ENCODE measurements at regions not wholly inside any gene's neighbourhood (a gene's known extent, or its start where the extent isn't known, plus 50 kb on each side); places are given as distances from the start of the nearest gene placed in this dataset.

- DNase-seq (ENCODE audit: low spot score in 2 of 2), result no peak
- 52% methylated on average over 1 of the region's 1 CpG for WGBS
- Histone ChIP-seq H3K9me3 (no peaks in the 10 kb centered on the region), H3K4me1 (peaks cover 13% of the 10 kb centered on the region), H3K27ac (no peak overlapping the region), H3K4me3 (no peak overlapping the region), H3K36me3 (no peaks in the 10 kb centered on the region), H3K27me3 (no peaks in the 10 kb centered on the region)
- no peak for TF ChIP-seq EP300 (IDR thresholded peaks at IDR 0.05)
- TF ChIP-seq CTCF (IDR thresholded peaks at IDR 0.05), result no peak
- TF ChIP-seq POLR2AphosphoS5 (IDR thresholded peaks at IDR 0.05), result no peak
These were observed 354.5 kb downstream of the UTRN start for GRCh38 chr6:144639654-144640053.

- no peak for DNase-seq (ENCODE audit: low spot score in 2 of 2)
- Histone ChIP-seq H3K36me3 (no peaks in the 10 kb centered on the region), H3K4me3 (no peak overlapping the region), H3K9me3 (no peaks in the 10 kb centered on the region), H3K27me3 (no peaks in the 10 kb centered on the region), H3K4me1 (peaks cover 13% of the 10 kb centered on the region), H3K27ac (no peak overlapping the region)
- TF ChIP-seq POLR2AphosphoS5 (IDR thresholded peaks at IDR 0.05) (no peak), POLR2A (IDR thresholded peaks at IDR 0.05) (no peak), CTCF (IDR thresholded peaks at IDR 0.05) (no peak), EP300 (IDR thresholded peaks at IDR 0.05) (no peak)
- 63% methylated on average over 1 of the region's 1 CpG for WGBS
These were observed 356.2 kb downstream of the UTRN start for GRCh38 chr6:144641286-144641685.

- H3K27ac ChIP-seq, result no peak overlapping the region
- H3K9me3 ChIP-seq, result no peaks in the 10 kb centered on the region
- TF ChIP-seq CTCF (IDR thresholded peaks at IDR 0.05) (no peak), POLR2AphosphoS5 (IDR thresholded peaks at IDR 0.05) (no peak), EP300 (IDR thresholded peaks at IDR 0.05) (no peak)
- H3K4me1 ChIP-seq, result peaks cover 10% of the 10 kb centered on the region
- no peak overlapping the region for H3K4me3 ChIP-seq
- H3K27me3 ChIP-seq, result no peaks in the 10 kb centered on the region
- 65% methylated on average over 1 of the region's 1 CpG for WGBS
- no peaks in the 10 kb centered on the region for H3K36me3 ChIP-seq
- DNase-seq (ENCODE audit: low spot score in 2 of 2), result no peak
These were observed 359.6 kb downstream of the UTRN start for GRCh38 chr6:144644776-144645175.

- no peak for DNase-seq (ENCODE audit: low spot score in 2 of 2)
- H3K9me3 ChIP-seq, result no peaks in the 10 kb centered on the region
- H3K27me3 ChIP-seq, result no peaks in the 10 kb centered on the region
- H3K27ac ChIP-seq, result no peak overlapping the region
- no peaks in the 10 kb centered on the region for H3K36me3 ChIP-seq
- H3K4me3 ChIP-seq, result no peak overlapping the region
- TF ChIP-seq POLR2AphosphoS5 (IDR thresholded peaks at IDR 0.05) (no peak), EP300 (IDR thresholded peaks at IDR 0.05) (no peak), CTCF (IDR thresholded peaks at IDR 0.05) (no peak), POLR2A (IDR thresholded peaks at IDR 0.05) (no peak)
- 77% methylated on average over 4 of the region's 4 CpGs for WGBS
- H3K4me1 ChIP-seq, result peaks cover 10% of the 10 kb centered on the region
These were observed 361.2 kb downstream of the UTRN start for GRCh38 chr6:144646093-144647056.

GRCh38 chr6:144647406-144647964 lies 362.4 kb downstream of the UTRN start:
- Histone ChIP-seq H3K9me3 (no peaks in the 10 kb centered on the region), H3K27me3 (no peaks in the 10 kb centered on the region), H3K27ac (no peak overlapping the region), H3K36me3 (no peaks in the 10 kb centered on the region), H3K4me3 (no peak overlapping the region), H3K4me1 (no peaks in the 10 kb centered on the region)
- TF ChIP-seq POLR2AphosphoS5 (IDR thresholded peaks at IDR 0.05) (no peak), POLR2A (IDR thresholded peaks at IDR 0.05) (no peak), EP300 (IDR thresholded peaks at IDR 0.05) (no peak), CTCF (IDR thresholded peaks at IDR 0.05) (no peak)
- no peak for DNase-seq (ENCODE audit: low spot score in 2 of 2)
- 95% methylated on average over 6 of the region's 6 CpGs for WGBS

All from suprapubic skin (tissue), 4 donors.